Middle frontal gyrus (tissue), 1 donor: ENCODE measurements at regions not wholly inside any gene's neighbourhood (a gene's known extent, or its start where the extent isn't known, plus 50 kb on each side); places are given as distances from the start of the nearest gene placed in this dataset.

Experiments
- DNase-seq: peaks from one replicate; pipeline ENCODE4 v3.0.0-alpha.2; 2015; ENCODE audit warnings: low spot score; ENCODE audit errors: extremely low spot score

DNA sequence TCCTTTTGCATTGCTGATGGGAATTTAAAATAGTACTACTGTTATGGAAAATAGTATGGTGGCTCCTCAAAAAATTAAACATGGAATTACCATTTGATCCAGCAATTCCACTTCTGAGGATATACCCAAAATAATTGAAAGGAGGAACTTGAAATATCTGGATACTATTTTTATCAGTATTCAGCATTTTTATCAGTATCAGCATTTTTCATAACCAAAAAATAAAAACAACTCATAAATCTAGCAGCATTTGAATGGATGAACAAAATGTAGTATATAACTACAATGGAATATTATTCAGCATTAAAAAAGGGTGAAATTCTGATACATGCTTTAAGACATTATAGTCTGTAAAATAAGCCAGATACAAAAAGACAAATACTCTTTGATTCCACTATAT lies 763.4 kb upstream of the MAN1A1 start:
- DNase-seq = no peak

DNA sequence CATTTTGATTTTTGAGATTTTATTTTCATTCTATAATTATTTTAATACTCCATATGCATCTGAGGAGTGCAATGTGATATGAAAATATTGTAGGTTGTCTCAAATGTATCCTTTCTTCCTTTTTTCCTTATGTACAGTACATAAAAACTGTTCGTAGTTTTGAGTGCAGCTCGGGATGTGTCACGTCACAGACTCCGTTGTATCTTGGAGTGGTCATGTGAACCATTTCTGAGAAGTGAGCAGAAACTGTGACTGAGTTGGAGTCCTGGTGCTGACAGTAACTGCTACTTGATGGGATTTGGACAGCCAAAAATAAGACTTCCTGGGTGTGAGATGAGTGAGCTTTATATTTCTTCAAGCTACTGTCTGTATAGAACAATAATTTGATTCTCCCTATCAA lies 761.4 kb upstream of the MAN1A1 start:
- no peak for DNase-seq

DNA sequence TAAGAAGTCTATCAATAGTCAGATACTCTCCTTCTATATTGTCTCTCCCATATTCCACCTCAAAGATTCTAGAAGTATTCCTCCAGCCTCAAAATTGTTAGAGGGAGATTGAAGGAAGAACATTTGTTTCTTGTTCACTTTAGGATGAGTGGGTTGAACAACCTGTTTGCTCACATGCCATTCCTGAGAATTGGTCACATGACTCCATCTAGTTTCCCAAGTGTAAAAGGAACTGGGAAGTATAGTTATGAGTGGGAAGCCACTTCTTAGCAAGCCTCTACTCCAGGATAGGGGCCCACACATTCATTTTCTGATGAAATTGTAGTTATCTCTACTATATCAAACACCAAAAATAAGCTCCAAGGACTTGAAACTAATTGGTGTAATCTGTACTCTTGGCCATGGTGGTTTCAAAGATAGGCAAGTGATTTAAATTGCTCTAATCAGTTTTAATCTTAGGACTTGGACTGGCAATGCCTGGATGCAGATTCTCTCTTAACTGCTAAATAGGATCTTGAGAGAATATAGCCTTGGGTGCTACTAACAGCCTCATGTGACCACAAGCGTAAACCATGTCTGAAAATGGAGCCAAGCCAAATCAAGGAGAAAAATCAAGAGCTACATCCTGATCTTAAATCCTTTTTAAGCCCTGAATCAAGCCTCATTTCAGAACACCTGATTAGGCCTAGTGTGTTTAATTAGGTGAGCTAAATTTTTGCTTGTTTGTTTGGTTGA lies 758.7 kb upstream of the MAN1A1 start:
- no peak for DNase-seq

DNA sequence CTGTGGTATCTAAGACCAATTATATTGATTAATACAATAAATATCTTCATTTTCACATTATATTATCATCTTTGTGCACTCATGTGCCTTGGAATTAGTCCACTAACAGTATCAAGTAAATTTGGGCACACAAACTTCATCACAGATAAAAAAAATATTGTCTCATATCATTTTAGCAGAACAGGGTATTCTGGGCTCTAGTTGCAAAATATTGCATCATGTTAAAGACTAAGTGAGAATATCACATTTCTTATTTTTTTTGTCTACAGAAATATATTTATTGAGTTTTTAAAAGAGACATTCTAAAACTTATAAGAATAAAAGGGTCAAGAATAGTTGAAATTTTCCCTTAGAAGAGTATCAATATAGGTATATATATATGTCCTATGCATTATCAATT lies 754.1 kb upstream of the MAN1A1 start:
- no peak for DNase-seq

DNA sequence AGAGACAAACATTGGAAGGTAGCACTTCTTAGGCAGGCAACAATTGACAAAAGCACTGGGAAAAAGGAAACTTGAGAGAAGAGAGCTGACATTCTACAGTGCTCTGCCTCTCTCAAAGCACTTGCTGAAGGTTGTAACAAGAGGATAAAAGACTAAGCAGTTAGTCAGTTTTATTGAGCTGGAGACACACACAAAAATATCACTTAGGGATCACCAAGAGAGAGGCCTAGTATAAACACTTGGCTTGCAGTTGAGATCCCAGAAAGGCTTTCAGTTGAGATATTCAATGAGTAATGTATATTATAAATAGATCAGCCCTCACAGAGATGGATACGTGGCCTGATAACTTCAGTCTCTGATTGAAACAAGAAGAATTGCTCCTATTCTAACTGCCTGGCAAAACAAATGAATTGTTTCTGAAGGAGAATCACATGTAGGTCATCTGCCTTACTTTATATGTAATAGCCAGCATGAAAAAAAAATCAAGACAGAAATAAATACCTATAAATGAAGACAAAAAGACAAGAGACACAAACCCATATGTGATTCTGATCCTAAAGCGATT lies 747.2 kb upstream of the MAN1A1 start:
- no peak for DNase-seq

DNA sequence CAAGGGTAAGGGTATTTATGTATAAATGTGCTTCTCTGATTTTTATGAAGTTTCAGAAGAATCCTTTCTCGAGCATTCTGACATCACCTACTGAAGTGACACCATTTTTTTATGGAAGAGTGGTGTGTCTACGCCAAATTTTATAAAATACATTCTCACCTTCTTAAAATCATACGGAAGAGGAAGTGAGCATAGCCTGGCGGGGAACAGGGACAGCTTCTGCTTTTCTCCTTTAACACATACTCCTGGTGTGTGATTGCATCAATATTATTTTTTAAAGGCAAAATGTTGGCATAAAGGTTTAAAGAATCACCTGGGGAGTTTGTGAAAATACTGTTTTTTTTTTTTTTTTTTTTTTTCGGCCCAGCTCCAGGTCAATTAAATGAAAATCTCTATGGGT lies 733.6 kb upstream of the MAN1A1 start:
- DNase-seq = no peak

DNA sequence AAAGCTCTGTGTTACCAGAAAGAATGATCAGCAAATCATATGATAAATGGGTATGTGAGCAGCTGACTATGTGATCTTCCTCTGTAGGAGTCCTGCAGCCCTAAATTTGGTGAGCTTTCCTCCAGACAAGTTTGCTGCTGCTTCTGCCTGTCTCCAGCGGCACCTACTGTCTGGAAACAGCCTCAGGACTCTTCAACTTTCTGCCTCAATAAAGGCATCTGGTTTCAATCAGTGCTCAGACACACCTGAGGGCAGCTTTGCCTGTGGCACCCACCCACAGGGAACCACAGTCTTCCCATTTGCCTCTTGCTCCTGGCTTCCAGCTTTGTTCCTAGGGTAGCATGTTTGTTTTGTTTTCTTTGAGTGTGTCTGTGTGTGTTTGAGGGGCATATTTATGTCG lies 727.9 kb upstream of the MAN1A1 start:
- DNase-seq = no peak

DNA sequence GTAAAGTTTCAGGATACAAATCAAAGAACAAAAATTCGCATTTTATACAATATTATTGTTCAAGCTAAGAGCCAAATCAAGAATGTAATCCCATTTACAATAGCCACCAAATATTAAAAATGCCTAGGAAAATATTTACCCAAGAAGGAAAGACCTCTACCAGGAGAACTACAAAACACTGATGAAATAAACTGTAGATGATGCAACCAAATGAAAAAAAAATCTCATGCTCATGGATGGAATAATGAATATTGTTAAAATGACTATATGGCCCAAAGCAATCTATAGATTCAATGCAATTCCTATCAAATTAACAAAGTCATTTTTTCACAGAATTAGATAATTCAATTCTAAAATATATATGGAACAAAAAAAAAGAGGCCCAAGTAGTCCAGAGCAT lies 708.8 kb upstream of the MAN1A1 start:
- no peak for DNase-seq

DNA sequence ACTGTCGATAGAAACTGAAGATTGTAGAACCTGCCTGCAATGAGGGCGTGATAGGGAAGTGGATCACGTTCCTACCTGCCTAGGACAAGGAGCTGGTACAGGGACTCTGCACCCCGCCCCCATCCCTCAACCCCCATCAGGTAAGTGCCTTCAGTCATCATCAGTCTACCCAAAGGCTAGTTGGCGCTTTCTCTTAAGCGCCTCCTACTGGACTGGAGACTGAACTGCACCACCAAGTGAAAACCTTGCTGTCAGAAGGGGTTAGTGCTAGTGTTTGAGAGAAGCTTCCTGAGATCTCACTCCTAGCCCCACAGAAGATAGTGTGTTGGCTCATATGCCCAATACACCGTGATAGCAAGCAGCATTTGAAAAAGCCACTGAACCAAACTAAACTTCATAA lies 706.5 kb upstream of the MAN1A1 start:
- DNase-seq = no peak

DNA sequence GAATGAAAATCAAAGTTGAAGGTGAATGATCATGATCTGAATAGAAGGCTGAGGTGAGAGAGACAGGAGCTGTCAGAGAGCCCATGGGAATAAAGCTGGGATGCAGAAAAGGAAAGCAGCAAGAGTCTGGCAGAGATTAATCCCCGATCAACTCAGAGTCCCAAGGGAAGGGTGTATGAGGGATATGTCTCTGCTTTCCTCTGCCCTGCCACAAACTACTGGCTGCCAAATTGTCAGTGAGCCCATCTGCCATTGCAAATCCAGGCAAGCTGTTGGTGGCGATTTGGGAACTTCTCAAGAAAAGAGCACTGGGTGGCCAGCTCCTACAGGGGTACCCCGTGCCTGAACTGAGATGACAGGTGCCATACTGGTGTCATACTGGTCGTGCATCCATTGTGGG lies 705.5 kb upstream of the MAN1A1 start:
- DNase-seq = no peak

DNA sequence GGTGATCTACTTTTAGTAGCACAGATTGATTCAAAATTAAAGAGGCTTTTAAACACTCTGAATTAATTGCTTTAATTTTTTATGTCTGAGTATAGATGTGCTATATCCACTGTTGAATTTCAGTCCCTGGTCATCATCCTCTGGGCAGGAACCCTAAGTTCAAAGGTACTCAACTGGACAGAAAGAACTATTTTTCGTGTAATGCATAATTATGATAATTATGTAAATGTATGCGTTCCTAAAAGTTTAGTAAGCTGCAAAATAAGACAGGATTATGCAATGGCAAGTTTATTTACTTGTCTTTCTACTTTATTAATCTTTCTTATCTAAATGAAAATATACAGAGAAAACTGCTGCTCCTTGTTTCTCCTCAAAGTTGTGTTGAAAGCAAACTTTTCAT lies 690.1 kb upstream of the MAN1A1 start:
- DNase-seq = no peak

DNA sequence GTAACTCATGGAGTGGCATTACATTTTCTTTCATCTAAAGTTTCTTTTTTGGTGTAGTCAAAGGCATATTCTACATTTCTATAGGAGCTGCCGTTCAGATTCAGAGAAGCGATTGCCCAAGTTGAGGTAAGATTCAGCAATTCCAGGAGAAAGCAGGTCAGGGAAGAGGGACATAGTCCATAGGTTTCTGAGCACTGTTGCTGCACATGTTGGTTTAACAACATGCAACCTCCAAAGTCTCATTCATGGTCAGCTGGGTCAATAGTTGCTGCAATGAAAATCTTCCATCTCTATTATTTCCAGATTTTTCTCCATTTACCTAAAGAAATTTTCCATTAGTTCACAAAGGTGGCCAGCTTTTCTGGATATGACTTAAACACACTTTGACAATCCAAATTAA lies 682.3 kb upstream of the MAN1A1 start:
- DNase-seq = no peak

DNA sequence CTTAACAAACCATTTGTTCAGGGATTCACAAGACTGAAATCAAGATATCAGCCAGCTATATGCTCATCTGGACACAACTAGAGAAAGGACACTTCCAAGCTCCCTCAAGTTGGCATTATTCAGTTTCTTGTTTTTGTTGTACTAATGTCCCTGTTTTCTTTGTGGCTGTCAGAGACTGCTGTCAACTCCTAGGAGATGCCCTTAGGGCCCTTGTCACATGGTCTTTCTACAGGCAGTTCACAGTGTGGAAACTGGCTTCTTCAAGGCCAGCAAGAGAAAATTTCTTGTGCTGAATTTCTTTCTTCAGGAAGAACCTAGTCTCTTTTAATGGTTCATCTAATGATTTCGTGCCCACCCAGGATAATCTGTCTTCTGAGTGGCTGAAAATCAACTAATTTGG lies 677.2 kb upstream of the MAN1A1 start:
- DNase-seq = no peak

DNA sequence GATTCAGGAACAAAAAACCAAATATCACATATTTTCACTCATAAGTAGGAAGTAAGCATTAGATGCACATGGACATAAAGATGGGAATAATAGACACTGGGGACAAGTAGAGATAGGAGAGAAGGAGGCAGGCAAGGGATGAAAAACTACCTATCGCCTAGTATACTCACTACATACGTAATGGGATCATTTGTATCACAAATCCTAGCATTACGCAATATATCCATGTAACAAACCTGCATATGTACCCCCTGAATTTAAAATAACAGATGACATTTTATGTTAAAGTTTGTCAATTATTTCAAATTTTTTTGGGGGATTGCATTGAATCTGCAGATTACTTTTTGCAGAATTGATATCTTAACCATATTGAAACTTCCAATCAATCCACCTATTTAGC lies 660.5 kb upstream of the MAN1A1 start:
- DNase-seq = no peak

DNA sequence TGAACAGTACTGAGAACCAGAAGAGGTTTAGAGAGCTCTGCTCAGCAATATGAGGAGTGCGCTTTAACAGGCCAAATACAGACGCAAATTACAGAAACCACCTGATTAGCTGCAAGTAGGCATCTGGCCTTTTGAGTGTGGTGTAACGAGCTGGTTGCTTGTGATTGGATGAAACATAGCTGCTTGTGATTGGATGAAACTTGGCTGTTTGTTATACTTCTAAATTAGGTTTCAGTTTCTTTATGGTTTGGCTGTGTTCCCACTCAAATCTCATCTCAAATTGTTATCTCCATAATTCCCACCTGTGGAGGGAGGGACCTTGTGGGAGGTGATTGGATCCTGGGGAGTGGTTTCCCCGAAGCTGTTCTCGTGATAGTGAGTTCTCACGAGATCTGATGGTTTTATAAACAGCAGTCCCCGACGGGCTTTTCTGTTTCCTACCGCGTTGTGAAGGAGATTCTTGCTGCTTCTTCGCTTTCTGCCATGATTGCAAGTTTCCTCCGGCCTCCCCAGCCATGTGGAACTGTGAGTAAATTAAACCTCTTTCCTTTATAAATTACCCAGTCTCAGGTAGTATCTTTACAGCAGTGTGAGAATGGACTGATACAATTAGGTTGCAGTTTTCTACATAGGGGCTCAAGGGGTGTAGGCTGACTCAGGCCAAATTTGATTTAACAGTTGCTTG lies 655.9 kb upstream of the MAN1A1 start:
- DNase-seq = no peak

DNA sequence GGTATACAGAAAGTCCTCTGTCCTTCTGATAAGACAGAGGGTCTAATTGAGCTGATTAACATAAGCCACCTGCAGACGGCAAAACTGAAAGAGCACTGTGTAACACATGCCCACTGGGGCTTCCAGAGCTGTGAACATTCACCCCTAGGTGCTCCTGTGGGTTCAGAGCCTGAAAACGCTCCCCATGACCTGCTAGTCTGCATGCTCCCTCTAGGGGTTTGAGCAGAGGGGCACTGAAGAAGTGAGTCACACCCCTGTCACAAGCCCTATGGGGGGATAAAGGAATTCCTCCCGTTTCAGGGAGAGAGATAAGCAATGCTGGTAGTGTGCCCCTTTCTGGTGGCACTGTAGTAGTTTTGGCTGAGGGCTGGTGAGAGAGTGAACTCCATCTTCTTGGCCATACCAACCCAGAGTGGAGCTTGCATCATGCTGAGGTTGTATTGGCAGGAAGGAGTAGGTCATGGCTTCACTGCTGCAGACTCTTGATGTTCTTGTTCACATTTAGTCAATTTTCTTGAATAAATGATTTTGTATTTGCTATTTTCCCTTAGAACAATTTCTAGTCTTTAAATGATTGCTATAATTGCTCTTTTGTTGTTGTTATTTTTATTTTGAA lies 637.5 kb upstream of the MAN1A1 start:
- no peak for DNase-seq

DNA sequence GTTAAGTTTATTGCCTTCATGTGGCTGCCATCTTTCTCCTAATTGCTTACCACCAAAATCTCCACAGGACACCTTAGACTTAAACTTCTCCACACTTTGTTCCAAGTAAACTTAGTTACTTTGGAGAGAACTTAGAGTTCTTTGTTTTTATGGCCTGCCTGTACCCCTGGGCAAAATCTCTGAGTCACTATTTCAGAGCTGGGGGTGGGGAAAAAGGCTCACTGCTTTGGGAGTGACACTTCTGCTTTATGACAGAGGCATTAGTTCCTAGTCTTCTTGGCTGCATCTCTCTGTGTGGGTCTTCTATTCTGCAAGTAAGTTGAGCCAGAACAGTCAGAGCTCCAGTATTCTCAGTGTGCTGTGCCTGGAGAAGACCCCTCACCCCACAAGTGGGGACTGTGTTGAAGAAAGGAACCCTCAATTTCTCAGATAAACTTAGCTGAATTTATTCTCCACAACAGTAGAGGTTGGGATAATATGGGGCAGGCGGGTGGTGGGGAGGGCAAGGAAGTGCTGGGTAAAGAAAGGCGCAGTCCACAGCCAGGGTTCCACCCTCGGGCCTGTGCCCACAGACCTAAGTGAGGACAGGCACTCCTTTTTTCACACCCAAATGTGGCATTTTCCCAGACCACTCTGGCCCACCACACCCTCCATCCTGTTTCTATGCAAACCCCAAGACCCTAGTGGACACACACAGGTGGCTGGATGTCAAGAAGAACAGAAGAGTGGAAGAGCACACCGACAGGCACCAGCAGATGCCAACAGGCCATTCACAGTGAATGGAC lies 636.6 kb upstream of the MAN1A1 start:
- no peak for DNase-seq

DNA sequence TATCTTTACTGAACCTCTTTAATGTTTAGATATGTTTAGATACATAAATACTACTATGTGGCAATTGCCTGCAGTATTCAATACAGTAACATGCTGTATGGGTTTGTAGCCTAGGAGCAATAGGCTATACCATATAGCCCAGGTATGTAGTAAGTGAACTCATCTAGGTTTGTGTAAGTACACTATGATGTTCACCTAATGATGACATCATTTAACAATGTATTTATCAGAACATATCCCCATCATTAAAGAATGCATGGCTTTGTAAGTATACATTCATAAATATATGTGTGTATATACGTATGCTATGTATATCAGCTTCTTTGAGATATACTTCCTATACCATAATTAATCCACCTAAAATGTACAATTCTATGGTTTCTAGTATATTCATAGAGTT lies 631.2 kb upstream of the MAN1A1 start:
- no peak for DNase-seq

DNA sequence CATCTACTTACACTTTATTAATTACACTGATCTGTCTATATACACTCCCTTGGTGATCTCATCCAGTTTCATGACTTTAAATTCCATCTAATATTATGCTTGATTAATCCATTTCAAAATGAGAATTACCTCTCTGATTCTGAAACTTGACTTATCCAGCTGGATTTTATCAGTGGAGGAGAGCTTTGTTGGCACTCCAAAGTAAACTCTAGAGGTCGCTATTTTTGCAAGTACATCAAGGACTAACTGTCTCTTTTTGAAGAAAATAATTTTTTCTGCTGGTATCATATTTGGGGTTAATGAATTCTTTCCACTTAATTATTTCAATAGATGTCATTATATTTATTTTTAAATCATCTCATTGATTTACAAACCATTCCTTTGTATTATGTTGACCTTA lies 630.3 kb upstream of the MAN1A1 start:
- DNase-seq = no peak

DNA sequence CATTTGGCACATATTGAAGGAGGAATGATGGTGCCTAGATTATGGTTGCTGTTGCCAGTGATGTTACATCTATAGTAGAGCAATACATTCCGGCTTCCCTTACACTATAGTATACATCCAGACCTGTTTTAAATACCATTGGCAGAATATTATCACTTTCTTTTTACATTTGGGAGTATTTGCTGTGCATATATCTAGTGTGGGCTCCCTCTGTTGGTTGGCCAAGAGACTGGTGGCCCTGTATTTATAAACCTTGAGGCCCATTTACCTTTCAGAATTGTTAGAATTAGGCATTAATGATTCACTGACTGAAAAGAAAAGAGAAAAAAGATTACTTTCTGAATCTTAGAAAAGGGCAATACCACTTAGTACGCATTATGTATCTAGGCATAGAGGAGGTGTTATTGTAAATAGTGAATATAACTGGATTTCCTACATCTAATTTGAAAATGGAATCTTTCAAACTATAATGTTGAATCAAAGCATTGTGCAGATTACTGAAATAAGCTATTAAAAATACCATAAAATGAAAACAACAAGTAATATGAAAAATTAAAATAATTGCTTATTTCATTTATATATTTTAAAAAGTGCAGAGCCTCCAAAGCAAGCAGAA lies 628.8 kb upstream of the MAN1A1 start:
- DNase-seq = no peak

DNA sequence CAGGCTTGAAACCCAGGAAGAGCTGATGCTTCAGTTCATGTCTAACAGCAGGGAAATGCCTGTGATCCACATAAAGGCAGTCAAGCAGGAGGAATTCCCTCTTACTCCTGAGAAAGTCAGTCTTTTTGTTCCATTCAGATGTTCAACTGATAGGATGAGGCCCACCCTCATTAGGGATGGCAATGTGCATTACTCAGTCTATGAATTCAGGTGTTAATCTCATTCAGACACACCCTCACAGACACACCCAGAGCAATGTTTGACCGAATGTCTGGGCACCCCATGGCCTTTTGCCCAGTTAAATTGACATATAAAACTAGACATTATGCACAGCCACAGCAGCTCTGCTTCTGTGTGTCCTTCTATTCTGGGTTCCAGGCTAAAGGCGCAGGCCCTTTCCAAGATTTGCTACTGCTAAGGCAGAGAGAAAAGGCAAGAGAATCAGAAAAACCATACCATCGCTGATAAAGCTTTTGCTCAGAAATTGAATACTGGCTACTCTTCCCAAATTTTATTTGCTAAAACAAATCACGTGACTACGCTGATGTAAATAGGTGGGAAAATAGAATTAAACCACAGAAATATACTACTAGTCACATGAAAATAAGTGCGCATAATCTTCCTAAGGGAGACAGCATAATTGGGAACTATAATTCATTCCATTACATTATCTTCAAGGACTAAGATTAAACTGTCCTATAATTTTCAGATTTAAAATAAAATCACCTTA lies 625.0 kb upstream of the MAN1A1 start:
- DNase-seq = no peak
